Nephron progenitor cell (in vitro differentiated cells): ENCODE measurements at regions not wholly inside any gene's neighbourhood (a gene's known extent, or its start where the extent isn't known, plus 50 kb on each side); places are given as distances from the start of the nearest gene placed in this dataset.
A peak's percentile ranks its signal among the peaks of the same experiment; 100 is the strongest.

Experiments used
- DNase-seq: peaks from one replicate; pipeline ENCODE4 v3.0.0; 2021
- H3K27ac Mint-ChIP-seq: 2 replicates; pipeline ENCODE4 v1.8.0; 2021; ENCODE audit warnings: mild to moderate bottlenecking, moderate library complexity, mixed read lengths
- H3K27me3 Mint-ChIP-seq: 2 replicates; pipeline ENCODE4 v1.8.0; 2021; ENCODE audit warnings: mild to moderate bottlenecking, low read depth, mixed read lengths; ENCODE audit not compliant: poor library complexity
- H3K36me3 Mint-ChIP-seq: 2 replicates; pipeline ENCODE4 v1.8.0; 2021; ENCODE audit warnings: low read depth, mixed read lengths
- H3K4me1 Mint-ChIP-seq: 2 replicates; pipeline ENCODE4 v1.8.0; 2021; ENCODE audit warnings: mixed read lengths
- H3K4me3 Mint-ChIP-seq: 2 replicates; pipeline ENCODE4 v1.8.0; 2021; ENCODE audit warnings: mild to moderate bottlenecking, moderate library complexity, mixed read lengths
- H3K9me3 Mint-ChIP-seq: 2 replicates; pipeline ENCODE4 v1.8.0; 2021; ENCODE audit warnings: mild to moderate bottlenecking, moderate library complexity, mixed read lengths
- TF ChIP-seq, protein P1 (sequence below): fragments of 200-600 bp; sonication (generic); IDR thresholded peaks from 2 replicates; pipeline ENCODE4 v1.5.0; 2021; ENCODE audit warnings: antibody characterized with exemption

GRCh38 chr10:26378861-26379294 lies 59.3 kb upstream of the APBB1IP start:
- Mint-ChIP-seq H3K27me3 (peaks cover 12% of the 10 kb centered on the region), H3K27ac (no peak overlapping the region), H3K4me3 (no peak overlapping the region), H3K36me3 (no peaks in the 10 kb centered on the region), H3K9me3 (peaks cover 4% of the 10 kb centered on the region), H3K4me1 (peaks cover 17% of the 10 kb centered on the region)
- TF ChIP-seq, protein P1, sequence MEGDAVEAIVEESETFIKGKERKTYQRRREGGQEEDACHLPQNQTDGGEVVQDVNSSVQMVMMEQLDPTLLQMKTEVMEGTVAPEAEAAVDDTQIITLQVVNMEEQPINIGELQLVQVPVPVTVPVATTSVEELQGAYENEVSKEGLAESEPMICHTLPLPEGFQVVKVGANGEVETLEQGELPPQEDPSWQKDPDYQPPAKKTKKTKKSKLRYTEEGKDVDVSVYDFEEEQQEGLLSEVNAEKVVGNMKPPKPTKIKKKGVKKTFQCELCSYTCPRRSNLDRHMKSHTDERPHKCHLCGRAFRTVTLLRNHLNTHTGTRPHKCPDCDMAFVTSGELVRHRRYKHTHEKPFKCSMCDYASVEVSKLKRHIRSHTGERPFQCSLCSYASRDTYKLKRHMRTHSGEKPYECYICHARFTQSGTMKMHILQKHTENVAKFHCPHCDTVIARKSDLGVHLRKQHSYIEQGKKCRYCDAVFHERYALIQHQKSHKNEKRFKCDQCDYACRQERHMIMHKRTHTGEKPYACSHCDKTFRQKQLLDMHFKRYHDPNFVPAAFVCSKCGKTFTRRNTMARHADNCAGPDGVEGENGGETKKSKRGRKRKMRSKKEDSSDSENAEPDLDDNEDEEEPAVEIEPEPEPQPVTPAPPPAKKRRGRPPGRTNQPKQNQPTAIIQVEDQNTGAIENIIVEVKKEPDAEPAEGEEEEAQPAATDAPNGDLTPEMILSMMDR, result no peak
- DNase-seq, result no peak

- DNase-seq, result no peak
- Mint-ChIP-seq H3K36me3 (no peaks in the 10 kb centered on the region), H3K27ac (peak overlapping the region; percentile 49), H3K9me3 (peaks cover 4% of the 10 kb centered on the region), H3K4me3 (no peak overlapping the region), H3K4me1 (peaks cover 17% of the 10 kb centered on the region), H3K27me3 (peaks cover 7% of the 10 kb centered on the region)
- TF ChIP-seq, protein P1, result no peak
Measured at GRCh38 chr10:26380815-26381214, 57.3 kb upstream of the APBB1IP start.

DNA sequence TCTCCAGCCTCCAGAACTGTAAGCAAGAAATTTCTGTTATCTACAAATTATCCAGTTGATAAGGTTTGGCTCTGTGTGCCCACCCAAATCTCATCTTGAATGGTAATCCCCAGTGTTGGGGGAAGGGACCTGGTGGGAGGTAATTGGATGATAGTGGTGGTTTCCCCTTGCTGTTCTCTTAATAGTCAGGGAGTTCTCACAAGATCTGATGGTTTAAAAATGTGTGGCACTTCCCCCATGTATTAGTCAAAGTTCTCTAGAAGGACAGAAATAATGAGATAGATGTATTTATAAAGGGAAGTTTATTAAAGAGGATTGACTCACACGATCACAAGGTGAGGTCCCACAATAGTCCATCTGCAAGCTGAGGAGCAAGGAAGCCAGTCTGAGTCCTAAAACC lies 56.2 kb upstream of the APBB1IP start:
- TF ChIP-seq, protein P1, result no peak
- Mint-ChIP-seq H3K27ac (no peak overlapping the region), H3K4me3 (no peak overlapping the region), H3K9me3 (peaks cover 2% of the 10 kb centered on the region), H3K27me3 (peaks cover 7% of the 10 kb centered on the region), H3K4me1 (peaks cover 11% of the 10 kb centered on the region), H3K36me3 (no peaks in the 10 kb centered on the region)
- DNase-seq, result no peak

DNA sequence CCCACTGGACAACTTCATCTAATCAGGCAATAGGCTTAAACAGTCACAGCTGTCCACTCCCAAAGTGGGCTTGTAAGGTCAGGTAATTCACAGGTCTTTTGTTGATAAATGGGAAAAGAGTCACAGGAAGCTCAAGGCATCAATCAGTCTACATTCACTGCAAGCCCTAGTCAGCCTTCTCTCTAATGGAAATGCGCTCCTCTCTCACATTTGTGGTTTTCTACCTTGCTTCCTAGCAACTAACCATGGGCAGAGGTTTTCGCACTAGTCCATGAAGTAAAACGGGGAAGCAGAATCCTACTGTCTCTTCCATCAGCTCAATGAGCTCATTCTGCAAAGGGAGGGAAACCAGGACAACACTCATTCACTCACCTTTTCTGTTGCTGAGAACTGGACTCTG lies 53.5 kb upstream of the APBB1IP start:
- Mint-ChIP-seq H3K27me3 (peaks cover 7% of the 10 kb centered on the region), H3K4me1 (no peaks in the 10 kb centered on the region), H3K4me3 (no peak overlapping the region), H3K27ac (no peak overlapping the region), H3K36me3 (no peaks in the 10 kb centered on the region), H3K9me3 (peaks cover 3% of the 10 kb centered on the region)
- no peak for DNase-seq
- TF ChIP-seq, protein P1, result no peak

- peaks cover 4% of the 10 kb centered on the region for H3K9me3 Mint-ChIP-seq
- TF ChIP-seq, protein P1, result no peak
- peaks cover 8% of the 10 kb centered on the region for H3K27me3 Mint-ChIP-seq
- no peak overlapping the region for H3K27ac Mint-ChIP-seq
- DNase-seq, result no peak
- H3K4me3 Mint-ChIP-seq, result no peak overlapping the region
- no peaks in the 10 kb centered on the region for H3K36me3 Mint-ChIP-seq
- H3K4me1 Mint-ChIP-seq, result no peaks in the 10 kb centered on the region
Measured at GRCh38 chr10:26385443-26385842, 52.7 kb upstream of the APBB1IP start.

DNA sequence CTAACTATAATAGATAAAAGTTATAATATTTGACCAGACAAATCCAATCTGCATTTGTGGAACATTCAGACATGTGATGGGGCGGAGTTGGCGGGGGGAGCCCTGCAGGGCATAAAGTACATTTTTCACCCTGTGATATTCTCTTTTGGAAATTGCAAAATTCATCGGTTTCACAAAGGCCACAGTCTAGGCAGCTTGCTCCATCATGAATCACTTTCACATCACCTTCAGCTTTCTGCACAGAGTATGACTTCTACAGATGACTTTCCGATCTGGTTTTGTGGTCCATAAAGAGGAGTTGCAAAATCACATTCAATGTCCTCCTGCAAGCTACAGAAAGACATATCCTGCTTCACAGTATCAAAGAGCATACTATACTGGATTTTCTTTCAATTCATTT lies 51.4 kb upstream of the APBB1IP start:
- TF ChIP-seq, protein P1, result no peak
- no peak for DNase-seq
- no peaks in the 10 kb centered on the region for H3K4me1 Mint-ChIP-seq
- H3K27me3 Mint-ChIP-seq, result peaks cover 18% of the 10 kb centered on the region
- H3K36me3 Mint-ChIP-seq, result no peaks in the 10 kb centered on the region
- H3K9me3 Mint-ChIP-seq, result peaks cover 4% of the 10 kb centered on the region
- no peak overlapping the region for H3K4me3 Mint-ChIP-seq
- no peak overlapping the region for H3K27ac Mint-ChIP-seq
